ENCODE measurements at regions not wholly inside any gene's neighbourhood (a gene's known extent, or its start where the extent isn't known, plus 50 kb on each side); places are given as distances from the start of the nearest gene placed in this dataset.

- no peak for TF ChIP-seq ETV6 (conservative IDR thresholded peaks at IDR 0.05 in 1 of 2, IDR thresholded peaks at IDR 0.05 in 1 of 2; ENCODE audit: borderline replicate concordance in 1 of 2, low read depth in 1 of 2)
- TF ChIP-seq ELK1 (IDR thresholded peaks at IDR 0.05; ENCODE audit: low read depth, low read length) = no peak
- no peak for TF ChIP-seq KAT2A (conservative IDR thresholded peaks at IDR 0.05; ENCODE audit: control insufficient read depth, low read depth, low read length)
- no peak for TF ChIP-seq CHD4 (IDR thresholded peaks at IDR 0.05)
- TF ChIP-seq, protein P1, sequence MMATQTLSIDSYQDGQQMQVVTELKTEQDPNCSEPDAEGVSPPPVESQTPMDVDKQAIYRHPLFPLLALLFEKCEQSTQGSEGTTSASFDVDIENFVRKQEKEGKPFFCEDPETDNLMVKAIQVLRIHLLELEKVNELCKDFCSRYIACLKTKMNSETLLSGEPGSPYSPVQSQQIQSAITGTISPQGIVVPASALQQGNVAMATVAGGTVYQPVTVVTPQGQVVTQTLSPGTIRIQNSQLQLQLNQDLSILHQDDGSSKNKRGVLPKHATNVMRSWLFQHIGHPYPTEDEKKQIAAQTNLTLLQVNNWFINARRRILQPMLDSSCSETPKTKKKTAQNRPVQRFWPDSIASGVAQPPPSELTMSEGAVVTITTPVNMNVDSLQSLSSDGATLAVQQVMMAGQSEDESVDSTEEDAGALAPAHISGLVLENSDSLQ (IDR thresholded peaks at IDR 0.05) = no peak
Measured at GRCh38 chr10:131452926-131453720, 141.6 kb upstream of the TCERG1L start (continued).

GRCh38 chr10:131453721-131454634 is 142.5 kb upstream of the TCERG1L start:
- H3K27me3 ChIP-seq (replicated peaks in 1 of 2; ENCODE audit: control insufficient read depth in 2 of 2, insufficient read depth in 2 of 2, low read length in 1 of 2) = no peaks in the 10 kb centered on the region; a peak in 1 of 4 replicates
- WGBS (ENCODE audit: insufficient coverage, insufficient replicate concordance, low lambda C conversion rate, missing lambda C conversion rate) = 33% methylated on average over 30 of the region's 32 CpGs
- H3K4me3 ChIP-seq = no peak overlapping the region
- no peak overlapping the region for H3K9ac ChIP-seq (ENCODE audit: control insufficient read depth, insufficient read depth, low read length)
- DNase-seq (ENCODE audit: low read depth, low spot score) (no peak), ATAC-seq (peak; percentile 23; the same call in 1 of the 3 replicates), FAIRE-seq (no peak)
- ChIA-PET SMC1A (ENCODE audit: uncharacterized antibody, unreplicated experiment) (interaction anchor here (0.7 to 2.5 kb wide), 4 partner anchors 333 to 421 kb away, joined by 3 to 13 read pairs (median 4); no protein-coding TSS in a partner anchor), POLR2A (no interaction called here), CTCF (interaction anchor here (0.6 to 1.9 kb wide), 8 partner anchors 11 to 1447 kb away, joined by 3 to 7 read pairs (median 3); no protein-coding TSS in a partner anchor), RAD21 (ENCODE audit: unreplicated experiment) (interaction anchor here (0.6 to 1.3 kb wide), 2 partner anchors 417 to 421 kb away, joined by 3 to 4 read pairs; no protein-coding TSS in a partner anchor)
- H2AFZ ChIP-seq (ENCODE audit: control insufficient read depth, low read depth, low read length) = no peak overlapping the region
- no peak overlapping the region for H3K27ac ChIP-seq (ENCODE audit: control insufficient read depth, insufficient read depth)
- no peaks in the 10 kb centered on the region for H4K20me1 ChIP-seq (ENCODE audit: control insufficient read depth, insufficient read depth)
- no TSS peak for BruUV-seq (replicated peaks)
- no peaks in the 10 kb centered on the region for H3K4me1 ChIP-seq (ENCODE audit: control insufficient read depth, insufficient read depth, low read length)
- no peak overlapping the region for H3K4me2 ChIP-seq (ENCODE audit: control insufficient read depth, insufficient read depth)
- H3K36me3 ChIP-seq (ENCODE audit: control insufficient read depth in 2 of 2, insufficient read depth in 2 of 2, low read length in 1 of 2) = no peaks in the 10 kb centered on the region
- intact Hi-C loops (cut with micrococcal nuclease; ENCODE audit: unreplicated experiment) (loop anchor here (2.0 kb wide), 1 partner anchor 333 kb away; no protein-coding TSS in a partner anchor), in situ Hi-C loops (cut with MboI) (no loop called here)
- no peaks in the 10 kb centered on the region for H3K9me3 ChIP-seq (replicated peaks; ENCODE audit: control insufficient read depth, insufficient read depth, low read length)
- H3K79me2 ChIP-seq (ENCODE audit: control insufficient read depth, insufficient read depth, low read length) = no peaks in the 10 kb centered on the region
- TF ChIP-seq LARP7 (IDR thresholded peaks at IDR 0.05) (no peak), ATF7 (IDR thresholded peaks at IDR 0.05; ENCODE audit: low read depth) (no peak), ZNF207 (IDR thresholded peaks at IDR 0.05; ENCODE audit: borderline replicate concordance) (no peak), EZH2 (IDR thresholded peaks at IDR 0.05; ENCODE audit: borderline replicate concordance, control insufficient read depth, low read depth, low read length) (no peak), RAD51 (IDR thresholded peaks at IDR 0.05) (no peak), MTA3 (IDR thresholded peaks at IDR 0.05; ENCODE audit: borderline replicate concordance, low read length) (no peak), STAT3 (IDR thresholded peaks at IDR 0.05; ENCODE audit: low read depth, low read length) (no peak), ZNF217 (IDR thresholded peaks at IDR 0.05) (no peak), HDAC6 (IDR thresholded peaks at IDR 0.05; ENCODE audit: unreplicated experiment) (no peak), EGR1 (IDR thresholded peaks at IDR 0.05; ENCODE audit: borderline replicate concordance in 1 of 2, low read depth in 2 of 2, low read length in 2 of 2) (no peak), ESRRA (IDR thresholded peaks at IDR 0.05; ENCODE audit: low read length) (no peak)
- TF ChIP-seq, protein P2, sequence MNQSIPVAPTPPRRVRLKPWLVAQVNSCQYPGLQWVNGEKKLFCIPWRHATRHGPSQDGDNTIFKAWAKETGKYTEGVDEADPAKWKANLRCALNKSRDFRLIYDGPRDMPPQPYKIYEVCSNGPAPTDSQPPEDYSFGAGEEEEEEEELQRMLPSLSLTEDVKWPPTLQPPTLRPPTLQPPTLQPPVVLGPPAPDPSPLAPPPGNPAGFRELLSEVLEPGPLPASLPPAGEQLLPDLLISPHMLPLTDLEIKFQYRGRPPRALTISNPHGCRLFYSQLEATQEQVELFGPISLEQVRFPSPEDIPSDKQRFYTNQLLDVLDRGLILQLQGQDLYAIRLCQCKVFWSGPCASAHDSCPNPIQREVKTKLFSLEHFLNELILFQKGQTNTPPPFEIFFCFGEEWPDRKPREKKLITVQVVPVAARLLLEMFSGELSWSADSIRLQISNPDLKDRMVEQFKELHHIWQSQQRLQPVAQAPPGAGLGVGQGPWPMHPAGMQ (IDR thresholded peaks at IDR 0.05; ENCODE audit: borderline replicate concordance) = no peak
